Fibroblast of lung (primary cell): ENCODE measurements at regions not wholly inside any gene's neighbourhood (a gene's known extent, or its start where the extent isn't known, plus 50 kb on each side); places are given as distances from the start of the nearest gene placed in this dataset.

Source experiments
- CTCF ChIP-seq, 2 donors: IDR thresholded peaks in 1 of 2; conservative IDR thresholded peaks in 1 of 2; 1 replicate in 1 of 2; 2 replicates in 1 of 2; pipeline ENCODE4 v1.5.1; 2011 to 2012; ENCODE audit warnings: low read length in 2 of 2, control low read depth in 1 of 2, inconsistent platforms in 1 of 2, low read depth in 1 of 2, mild to moderate bottlenecking in 1 of 2
- EZH2 ChIP-seq: IDR thresholded peaks from 2 replicates; pipeline ENCODE4 v1.5.1; 2012; ENCODE audit warnings: low read length, control low read depth, mild to moderate bottlenecking; ENCODE audit errors: missing control alignments

GRCh38 chr3:176937994-176938393 lies 259.3 kb downstream of the TBL1XR1 start:
- TF ChIP-seq CTCF (conservative IDR thresholded peaks at IDR 0.05 in 1 of 2, IDR thresholded peaks at IDR 0.05 in 1 of 2; ENCODE audit: low read depth in 1 of 2, low read length in 2 of 2) (no peak), EZH2 (no peak)
